HepG2 (cell line): ENCODE measurements at regions not wholly inside any gene's neighbourhood (a gene's known extent, or its start where the extent isn't known, plus 50 kb on each side); places are given as distances from the start of the nearest gene placed in this dataset.

Experiments used
- BRCA1 ChIP-seq: sonication (generic); formaldehyde crosslinking; IDR thresholded peaks from 2 replicates; pipeline ENCODE4 v1.4.0; 2020; ENCODE audit warnings: missing genetic modification reagents
- KMT2A ChIP-seq: sonication (generic); formaldehyde crosslinking; IDR thresholded peaks from 2 replicates; pipeline ENCODE4 v1.4.0; 2020; ENCODE audit warnings: missing genetic modification reagents
- MXD4 ChIP-seq: IDR thresholded peaks from 2 replicates; pipeline ENCODE4 v1.6.1; 2016; ENCODE audit warnings: mild to moderate bottlenecking, missing biosample characterization, missing genetic modification reagents
- ZNF607 ChIP-seq: sonication (generic); formaldehyde crosslinking; IDR thresholded peaks from 2 replicates; pipeline ENCODE4 v1.5.1; 2020; ENCODE audit warnings: missing genetic modification reagents, mild to moderate bottlenecking, borderline replicate concordance
- ZNF737 ChIP-seq: sonication (generic); formaldehyde crosslinking; IDR thresholded peaks from 2 replicates; pipeline ENCODE4 v1.5.0; 2020; ENCODE audit warnings: missing genetic modification reagents, mild to moderate bottlenecking, borderline replicate concordance
- TF ChIP-seq, protein P1 (sequence below), 2 experiments: IDR thresholded peaks; 2 replicates each; pipeline ENCODE4 v1.6.1; 2011 to 2012; ENCODE audit warnings: low read length in 2 of 2, borderline replicate concordance in 1 of 2, low read depth in 1 of 2, mild to moderate bottlenecking in 1 of 2, moderate library complexity in 1 of 2
- TF ChIP-seq, protein P2 (sequence below): sonication (generic); formaldehyde crosslinking; IDR thresholded peaks from 2 replicates; pipeline ENCODE4 v1.5.0; 2020; ENCODE audit warnings: mild to moderate bottlenecking, missing genetic modification reagents, moderate library complexity

DNA sequence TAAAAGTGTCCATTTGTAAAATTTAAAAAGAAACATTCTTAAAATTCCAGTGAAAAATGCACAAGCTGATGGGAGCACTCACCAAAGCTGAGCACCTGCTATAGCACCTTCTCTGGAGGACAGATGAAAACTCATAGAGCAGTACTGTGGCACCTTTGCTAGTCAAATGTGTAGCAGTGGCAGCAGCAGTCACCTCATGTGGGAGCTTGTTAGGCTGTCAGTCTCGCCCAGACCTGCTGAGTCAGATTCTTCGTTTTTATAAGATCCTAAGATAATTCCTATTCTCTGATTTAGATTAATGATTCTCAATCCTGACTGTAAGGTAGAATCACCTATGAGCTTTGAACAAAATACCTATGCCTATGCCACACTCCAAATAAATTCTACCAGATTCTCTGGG, 325.8 kb downstream of the RPL10L start:
- TF ChIP-seq ZNF737 (CRISPR knock-in tag) (no peak), ZNF607 (CRISPR knock-in tag) (no peak), KMT2A (no peak), MXD4 (CRISPR knock-in tag) (no peak), BRCA1 (no peak)
- TF ChIP-seq, protein P1, sequence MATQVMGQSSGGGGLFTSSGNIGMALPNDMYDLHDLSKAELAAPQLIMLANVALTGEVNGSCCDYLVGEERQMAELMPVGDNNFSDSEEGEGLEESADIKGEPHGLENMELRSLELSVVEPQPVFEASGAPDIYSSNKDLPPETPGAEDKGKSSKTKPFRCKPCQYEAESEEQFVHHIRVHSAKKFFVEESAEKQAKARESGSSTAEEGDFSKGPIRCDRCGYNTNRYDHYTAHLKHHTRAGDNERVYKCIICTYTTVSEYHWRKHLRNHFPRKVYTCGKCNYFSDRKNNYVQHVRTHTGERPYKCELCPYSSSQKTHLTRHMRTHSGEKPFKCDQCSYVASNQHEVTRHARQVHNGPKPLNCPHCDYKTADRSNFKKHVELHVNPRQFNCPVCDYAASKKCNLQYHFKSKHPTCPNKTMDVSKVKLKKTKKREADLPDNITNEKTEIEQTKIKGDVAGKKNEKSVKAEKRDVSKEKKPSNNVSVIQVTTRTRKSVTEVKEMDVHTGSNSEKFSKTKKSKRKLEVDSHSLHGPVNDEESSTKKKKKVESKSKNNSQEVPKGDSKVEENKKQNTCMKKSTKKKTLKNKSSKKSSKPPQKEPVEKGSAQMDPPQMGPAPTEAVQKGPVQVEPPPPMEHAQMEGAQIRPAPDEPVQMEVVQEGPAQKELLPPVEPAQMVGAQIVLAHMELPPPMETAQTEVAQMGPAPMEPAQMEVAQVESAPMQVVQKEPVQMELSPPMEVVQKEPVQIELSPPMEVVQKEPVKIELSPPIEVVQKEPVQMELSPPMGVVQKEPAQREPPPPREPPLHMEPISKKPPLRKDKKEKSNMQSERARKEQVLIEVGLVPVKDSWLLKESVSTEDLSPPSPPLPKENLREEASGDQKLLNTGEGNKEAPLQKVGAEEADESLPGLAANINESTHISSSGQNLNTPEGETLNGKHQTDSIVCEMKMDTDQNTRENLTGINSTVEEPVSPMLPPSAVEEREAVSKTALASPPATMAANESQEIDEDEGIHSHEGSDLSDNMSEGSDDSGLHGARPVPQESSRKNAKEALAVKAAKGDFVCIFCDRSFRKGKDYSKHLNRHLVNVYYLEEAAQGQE (IDR thresholded peaks at IDR 0.05; ENCODE audit: borderline replicate concordance in 1 of 2, low read depth in 1 of 2, low read length in 2 of 2), result no peak
- TF ChIP-seq, protein P2, sequence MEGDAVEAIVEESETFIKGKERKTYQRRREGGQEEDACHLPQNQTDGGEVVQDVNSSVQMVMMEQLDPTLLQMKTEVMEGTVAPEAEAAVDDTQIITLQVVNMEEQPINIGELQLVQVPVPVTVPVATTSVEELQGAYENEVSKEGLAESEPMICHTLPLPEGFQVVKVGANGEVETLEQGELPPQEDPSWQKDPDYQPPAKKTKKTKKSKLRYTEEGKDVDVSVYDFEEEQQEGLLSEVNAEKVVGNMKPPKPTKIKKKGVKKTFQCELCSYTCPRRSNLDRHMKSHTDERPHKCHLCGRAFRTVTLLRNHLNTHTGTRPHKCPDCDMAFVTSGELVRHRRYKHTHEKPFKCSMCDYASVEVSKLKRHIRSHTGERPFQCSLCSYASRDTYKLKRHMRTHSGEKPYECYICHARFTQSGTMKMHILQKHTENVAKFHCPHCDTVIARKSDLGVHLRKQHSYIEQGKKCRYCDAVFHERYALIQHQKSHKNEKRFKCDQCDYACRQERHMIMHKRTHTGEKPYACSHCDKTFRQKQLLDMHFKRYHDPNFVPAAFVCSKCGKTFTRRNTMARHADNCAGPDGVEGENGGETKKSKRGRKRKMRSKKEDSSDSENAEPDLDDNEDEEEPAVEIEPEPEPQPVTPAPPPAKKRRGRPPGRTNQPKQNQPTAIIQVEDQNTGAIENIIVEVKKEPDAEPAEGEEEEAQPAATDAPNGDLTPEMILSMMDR (CRISPR knock-in tag), result no peak
